ENCODE measurements at regions not wholly inside any gene's neighbourhood (a gene's known extent, or its start where the extent isn't known, plus 50 kb on each side); places are given as distances from the start of the nearest gene placed in this dataset.

- TF ChIP-seq, protein P1, sequence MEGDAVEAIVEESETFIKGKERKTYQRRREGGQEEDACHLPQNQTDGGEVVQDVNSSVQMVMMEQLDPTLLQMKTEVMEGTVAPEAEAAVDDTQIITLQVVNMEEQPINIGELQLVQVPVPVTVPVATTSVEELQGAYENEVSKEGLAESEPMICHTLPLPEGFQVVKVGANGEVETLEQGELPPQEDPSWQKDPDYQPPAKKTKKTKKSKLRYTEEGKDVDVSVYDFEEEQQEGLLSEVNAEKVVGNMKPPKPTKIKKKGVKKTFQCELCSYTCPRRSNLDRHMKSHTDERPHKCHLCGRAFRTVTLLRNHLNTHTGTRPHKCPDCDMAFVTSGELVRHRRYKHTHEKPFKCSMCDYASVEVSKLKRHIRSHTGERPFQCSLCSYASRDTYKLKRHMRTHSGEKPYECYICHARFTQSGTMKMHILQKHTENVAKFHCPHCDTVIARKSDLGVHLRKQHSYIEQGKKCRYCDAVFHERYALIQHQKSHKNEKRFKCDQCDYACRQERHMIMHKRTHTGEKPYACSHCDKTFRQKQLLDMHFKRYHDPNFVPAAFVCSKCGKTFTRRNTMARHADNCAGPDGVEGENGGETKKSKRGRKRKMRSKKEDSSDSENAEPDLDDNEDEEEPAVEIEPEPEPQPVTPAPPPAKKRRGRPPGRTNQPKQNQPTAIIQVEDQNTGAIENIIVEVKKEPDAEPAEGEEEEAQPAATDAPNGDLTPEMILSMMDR (IDR thresholded peaks at IDR 0.05; ENCODE audit: borderline replicate concordance, extremely low read depth, low read length, poor library complexity, severe bottlenecking), result no peak
- no peak for TF ChIP-seq EZH2 (IDR thresholded peaks at IDR 0.05; ENCODE audit: borderline replicate concordance, low read depth, low read length, severe bottlenecking)
These were observed 219.9 kb upstream of the PACRGL start for GRCh38 chr4:20480165-20480947.

Data from DND-41 (cell line).